Type B pancreatic cell (in vitro differentiated cells): ENCODE measurements at regions not wholly inside any gene's neighbourhood (a gene's known extent, or its start where the extent isn't known, plus 50 kb on each side); places are given as distances from the start of the nearest gene placed in this dataset.
A peak's percentile ranks its signal among the peaks of the same experiment; 100 is the strongest.

Experiments used
- DNase-seq: peaks from one replicate; pipeline ENCODE4 v3.0.0; 2021; ENCODE audit warnings: mixed read lengths; ENCODE audit not compliant: unreplicated experiment; ENCODE audit errors: extremely low spot score
- H3K27ac Mint-ChIP-seq: 2 replicates; pipeline ENCODE4 v1.8.0; 2021; ENCODE audit warnings: mild to moderate bottlenecking, mixed read lengths
- H3K27me3 Mint-ChIP-seq: 2 replicates; pipeline ENCODE4 v1.8.0; 2021; ENCODE audit warnings: mixed read lengths
- H3K36me3 Mint-ChIP-seq: 2 replicates; pipeline ENCODE4 v1.8.0; 2021; ENCODE audit warnings: mixed read lengths
- H3K4me1 Mint-ChIP-seq: one replicate; pipeline ENCODE4 v1.8.0; 2021; ENCODE audit warnings: mixed read lengths; ENCODE audit not compliant: unreplicated experiment
- H3K4me3 Mint-ChIP-seq: 2 replicates; pipeline ENCODE4 v1.8.0; 2021; ENCODE audit warnings: mild to moderate bottlenecking, mixed read lengths
- H3K9me3 Mint-ChIP-seq: 2 replicates; pipeline ENCODE4 v1.8.0; 2021; ENCODE audit warnings: mixed read lengths
- CTCF ChIP-seq: fragments of 200-600 bp; sonication (generic); conservative IDR thresholded peaks from 2 replicates; pipeline ENCODE4 v1.5.0; 2021; ENCODE audit warnings: antibody characterized with exemption, mild to moderate bottlenecking

- peaks cover 30% of the 10 kb centered on the region for H3K4me1 Mint-ChIP-seq
- TF ChIP-seq CTCF: no peak
- no peaks in the 10 kb centered on the region for H3K9me3 Mint-ChIP-seq
- H3K4me3 Mint-ChIP-seq: no peak overlapping the region
- no peak overlapping the region for H3K27ac Mint-ChIP-seq
- H3K36me3 Mint-ChIP-seq: no peaks in the 10 kb centered on the region
- no peak for DNase-seq
- peaks cover 12% of the 10 kb centered on the region for H3K27me3 Mint-ChIP-seq
Observed at GRCh38 chr4:147012059-147012707, 66.5 kb upstream of the TTC29 start.

- Mint-ChIP-seq H3K4me1 (peaks cover 30% of the 10 kb centered on the region), H3K36me3 (no peaks in the 10 kb centered on the region), H3K27ac (no peak overlapping the region), H3K4me3 (no peak overlapping the region), H3K27me3 (peaks cover 12% of the 10 kb centered on the region), H3K9me3 (no peaks in the 10 kb centered on the region)
- DNase-seq: no peak
- no peak for TF ChIP-seq CTCF
Observed at GRCh38 chr4:147014946-147015345, 69.3 kb upstream of the TTC29 start.

- no peak for DNase-seq
- Mint-ChIP-seq H3K4me3 (no peak overlapping the region), H3K27me3 (peaks cover 12% of the 10 kb centered on the region), H3K36me3 (no peaks in the 10 kb centered on the region), H3K4me1 (peaks cover 30% of the 10 kb centered on the region), H3K9me3 (no peaks in the 10 kb centered on the region), H3K27ac (no peak overlapping the region)
- no peak for TF ChIP-seq CTCF
Observed at GRCh38 chr4:147015491-147015890, 69.8 kb upstream of the TTC29 start.

GRCh38 chr4:147017081-147017480 is 71.4 kb upstream of the TTC29 start:
- Mint-ChIP-seq H3K4me1 (peaks cover 23% of the 10 kb centered on the region), H3K9me3 (no peaks in the 10 kb centered on the region), H3K4me3 (no peak overlapping the region), H3K27ac (no peak overlapping the region), H3K27me3 (peaks cover 8% of the 10 kb centered on the region), H3K36me3 (no peaks in the 10 kb centered on the region)
- no peak for TF ChIP-seq CTCF
- no peak for DNase-seq

GRCh38 chr4:147019091-147019490 is 73.4 kb upstream of the TTC29 start:
- Mint-ChIP-seq H3K36me3 (no peaks in the 10 kb centered on the region), H3K27me3 (peaks cover 8% of the 10 kb centered on the region), H3K4me1 (peaks cover 11% of the 10 kb centered on the region), H3K27ac (no peak overlapping the region), H3K9me3 (no peaks in the 10 kb centered on the region), H3K4me3 (no peak overlapping the region)
- DNase-seq: no peak
- peak; percentile 75 for TF ChIP-seq CTCF

GRCh38 chr4:147020456-147020855 is 74.8 kb upstream of the TTC29 start:
- H3K36me3 Mint-ChIP-seq: no peaks in the 10 kb centered on the region
- no peak overlapping the region for H3K4me3 Mint-ChIP-seq
- H3K4me1 Mint-ChIP-seq: peaks cover 2% of the 10 kb centered on the region
- no peak overlapping the region for H3K27ac Mint-ChIP-seq
- no peak for DNase-seq
- H3K27me3 Mint-ChIP-seq: peaks cover 3% of the 10 kb centered on the region
- H3K9me3 Mint-ChIP-seq: no peaks in the 10 kb centered on the region
- TF ChIP-seq CTCF: no peak
